NCI-H524 treated with DMSO at 0.1 percent for 48 hours (cell line): ENCODE measurements at regions not wholly inside any gene's neighbourhood (a gene's known extent, or its start where the extent isn't known, plus 50 kb on each side); places are given as distances from the start of the nearest gene placed in this dataset.
"Not testable (repeated sequence)": the region's sequence is repeated elsewhere in the genome, so short reads cannot be mapped to it uniquely, and the experiment has no call there.

Experiments used
- DNase-seq: peaks from one replicate; lab custom pipeline; 2025; lab: John Stamatoyannopoulos, UW

- DNase-seq, result not testable (repeated sequence)
These were observed 91.8 kb downstream of the QRSL1 start for GRCh38 chr6:106721189-106721588.
